ELR (cell line): ENCODE measurements at regions not wholly inside any gene's neighbourhood (a gene's known extent, or its start where the extent isn't known, plus 50 kb on each side); places are given as distances from the start of the nearest gene placed in this dataset.

ENCODE experiments used
- DNase-seq: peaks from one replicate; pipeline ENCODE4 v3.0.0-alpha.2; 2015; ENCODE audit warnings: low read depth

DNA sequence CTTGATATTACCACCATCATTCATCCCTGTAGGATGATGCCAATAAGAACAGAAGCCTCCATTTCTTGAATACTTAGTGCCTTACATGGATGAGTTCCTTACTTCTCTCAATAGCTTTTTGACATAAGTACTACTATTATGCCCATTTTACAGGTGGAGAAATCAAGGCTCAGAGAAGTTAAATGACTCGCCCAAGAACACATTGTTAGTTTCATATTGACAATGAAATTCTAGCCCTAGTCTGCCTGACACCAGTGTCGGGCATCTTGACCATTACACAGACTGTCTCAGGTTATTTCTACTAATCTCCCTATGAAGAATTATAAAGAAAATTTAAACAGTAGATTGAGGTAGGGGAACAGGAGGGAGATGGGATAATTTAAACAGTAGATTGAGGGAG, 52.5 kb upstream of the ARL8B start:
- no peak for DNase-seq

DNA sequence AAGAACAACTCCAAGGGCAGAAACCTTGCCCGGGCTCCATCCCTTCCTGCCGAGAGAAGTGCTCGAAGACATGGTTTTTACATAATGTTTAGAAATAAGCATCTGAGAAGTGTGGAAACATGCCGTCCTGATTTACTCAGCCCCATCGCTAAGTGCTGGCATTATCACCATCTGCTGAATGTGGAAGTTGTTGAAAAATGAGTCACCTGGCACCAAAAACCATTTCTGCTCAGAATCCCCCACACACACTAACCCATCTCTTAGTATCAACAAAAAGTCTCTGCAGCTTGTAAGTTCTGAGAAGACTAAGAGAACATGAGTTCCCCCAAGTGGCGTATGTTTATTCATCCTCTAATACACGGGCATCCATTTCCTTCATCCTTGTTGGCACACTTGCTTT, 51.0 kb upstream of the ARL8B start:
- DNase-seq = peak; percentile 16

DNA sequence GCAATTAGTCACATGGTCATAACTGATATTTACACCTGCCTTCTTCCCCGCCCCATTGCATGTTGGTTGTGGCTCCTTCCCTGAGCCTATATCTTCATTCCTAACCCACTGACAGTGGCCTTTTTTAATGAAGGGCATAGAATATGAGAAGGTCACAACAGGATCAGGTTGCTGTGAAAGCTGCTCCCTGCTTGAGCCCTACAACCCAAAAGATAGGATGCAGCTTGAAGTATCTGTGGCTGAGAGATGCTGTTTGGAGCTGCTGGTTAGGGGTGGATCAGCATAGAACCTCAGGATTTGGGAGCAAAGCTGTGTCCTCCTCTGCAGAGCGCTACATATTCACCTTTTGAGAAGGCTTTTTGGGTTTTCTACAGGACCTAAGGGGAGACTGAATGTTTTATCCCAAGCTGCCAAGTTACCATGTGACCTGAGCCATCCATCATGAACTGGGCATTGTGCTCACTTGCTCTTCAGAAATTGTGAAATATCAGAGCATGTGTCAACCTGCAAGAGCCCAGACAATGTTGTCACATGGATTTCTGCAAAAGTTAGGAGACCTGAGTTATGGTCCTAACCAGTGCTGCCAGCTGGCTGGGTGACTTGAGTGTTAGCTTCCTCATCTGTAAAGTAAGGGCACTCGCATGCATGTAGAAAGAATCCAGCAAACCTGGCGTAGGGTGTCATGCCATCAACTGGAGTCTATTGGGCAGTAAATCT, 49.8 kb upstream of the ARL8B start:
- no peak for DNase-seq
